ENCODE measurements at regions not wholly inside any gene's neighbourhood (a gene's known extent, or its start where the extent isn't known, plus 50 kb on each side); places are given as distances from the start of the nearest gene placed in this dataset.

- ChIA-PET POLR2A (no interaction called here), CTCF (interaction anchor here (1.0 to 2.6 kb wide), 2 partner anchors 8 to 73 kb away, joined by 7 to 32 read pairs; no protein-coding TSS in a partner anchor)
- intact Hi-C loops (cut with micrococcal nuclease) = no loop called here
- no peak overlapping the region for H3K27ac ChIP-seq (ENCODE audit: insufficient read depth, low read depth, low read length)
- FAIRE-seq (no peak), DNase-seq (ENCODE audit: low read depth, low spot score) (no peak)
- no peaks in the 10 kb centered on the region for H3K9me3 ChIP-seq (replicated peaks; ENCODE audit: control insufficient read depth, insufficient read depth, low read length)
- no peak overlapping the region for H3K9ac ChIP-seq (replicated peaks; ENCODE audit: extremely low read depth, insufficient read depth, low read length)
- peaks cover 0 to 2% of the 10 kb centered on the region in 2 experiments for H3K27me3 ChIP-seq (ENCODE audit: control insufficient read depth in 2 of 2, insufficient read depth in 2 of 2, low read length in 2 of 2)
- BruUV-seq (replicated peaks) = no TSS peak
- H2AFZ ChIP-seq (ENCODE audit: low read depth, low read length) = no peak overlapping the region
- no peak overlapping the region for H3K4me2 ChIP-seq (ENCODE audit: insufficient read depth, low read length)
- H3K79me2 ChIP-seq (ENCODE audit: control insufficient read depth, insufficient read depth, low read length) = no peaks in the 10 kb centered on the region
- no peaks in the 10 kb centered on the region for H3K36me3 ChIP-seq (ENCODE audit: control insufficient read depth in 2 of 2, extremely low read depth in 1 of 2, insufficient read depth in 2 of 2, low read length in 2 of 2)
- no peak overlapping the region for H3K4me3 ChIP-seq (replicated peaks in 1 of 3; ENCODE audit: insufficient read depth in 1 of 3, low read depth in 1 of 3, low read length in 3 of 3)
- no peak for TF ChIP-seq GATA2 (IDR thresholded peaks at IDR 0.05; ENCODE audit: insufficient read depth, insufficient read length, low read depth, low read length)
- TF ChIP-seq POLR2AphosphoS5 (IDR thresholded peaks at IDR 0.05; ENCODE audit: insufficient read depth, low read depth, low read length) = no peak
- TF ChIP-seq EZH2 (IDR thresholded peaks at IDR 0.05; ENCODE audit: borderline replicate concordance, low read depth, low read length, severe bottlenecking) = no peak
- TF ChIP-seq MYC (IDR thresholded peaks at IDR 0.05; ENCODE audit: low read depth, low read length) = no peak
- no peak for TF ChIP-seq FOS (IDR thresholded peaks at IDR 0.05; ENCODE audit: borderline replicate concordance, insufficient read depth, low read length)
- TF ChIP-seq, protein P1, sequence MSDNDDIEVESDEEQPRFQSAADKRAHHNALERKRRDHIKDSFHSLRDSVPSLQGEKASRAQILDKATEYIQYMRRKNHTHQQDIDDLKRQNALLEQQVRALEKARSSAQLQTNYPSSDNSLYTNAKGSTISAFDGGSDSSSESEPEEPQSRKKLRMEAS (IDR thresholded peaks at IDR 0.05; ENCODE audit: insufficient read depth, insufficient read length) = no peak
- TF ChIP-seq JUN (IDR thresholded peaks at IDR 0.05; ENCODE audit: borderline replicate concordance, insufficient read depth, insufficient read length, low read depth) = no peak
- no peak for TF ChIP-seq POLR2A (IDR thresholded peaks at IDR 0.05; ENCODE audit: low read depth, low read length)
- TF ChIP-seq CTCF (IDR thresholded peaks at IDR 0.05; ENCODE audit: extremely low read depth in 1 of 2, insufficient read depth in 1 of 2, low read depth in 1 of 2, low read length in 2 of 2) = no peak
- dilution Hi-C loops (cut with MboI; ENCODE audit: extremely low pct_ligation_motif_present, low sequenced_read_pairs) = no loop called here
- H4K20me1 ChIP-seq (replicated peaks; ENCODE audit: control insufficient read depth, extremely low read depth, insufficient read depth, low read length) = no peaks in the 10 kb centered on the region
- no peaks in the 10 kb centered on the region for H3K9me1 ChIP-seq (replicated peaks; ENCODE audit: control insufficient read depth, extremely low read depth, insufficient read depth, low read length)
- H3K4me1 ChIP-seq (ENCODE audit: control insufficient read depth, extremely low read depth, insufficient read depth, low read length) = no peaks in the 10 kb centered on the region
Measured at GRCh38 chr22:35158336-35158735, 92.4 kb downstream of the ISX start.
